ENCODE measurements at regions not wholly inside any gene's neighbourhood (a gene's known extent, or its start where the extent isn't known, plus 50 kb on each side); places are given as distances from the start of the nearest gene placed in this dataset.

GRCh38 chrX:69285401-69285877, 120.2 kb upstream of the PJA1 start:
- peak overlapping the region; percentile 29 for H3K4me3 ChIP-seq (ENCODE audit: low read depth, low read length)
- no peak for DNase-seq (ENCODE audit: low read depth)
- TF ChIP-seq CTCF (IDR thresholded peaks at IDR 0.05; ENCODE audit: insufficient read depth, low read length, poor library complexity, severe bottlenecking) = no peak
- H3K27me3 ChIP-seq (ENCODE audit: control insufficient read depth, insufficient read depth, low read length) = peaks cover 7% of the 10 kb centered on the region
- no peaks in the 10 kb centered on the region for H3K36me3 ChIP-seq (ENCODE audit: control insufficient read depth, insufficient read depth, low read length)

- Histone ChIP-seq H3K4me3 (ENCODE audit: low read depth, low read length) (no peak overlapping the region), H3K36me3 (ENCODE audit: control insufficient read depth, insufficient read depth, low read length) (no peaks in the 10 kb centered on the region), H3K27me3 (ENCODE audit: control insufficient read depth, insufficient read depth, low read length) (peaks cover 7% of the 10 kb centered on the region)
- no peak for DNase-seq (ENCODE audit: low read depth)
- no peak for TF ChIP-seq CTCF (IDR thresholded peaks at IDR 0.05; ENCODE audit: insufficient read depth, low read length, poor library complexity, severe bottlenecking)
Measured at GRCh38 chrX:69284491-69284890, 119.2 kb upstream of the PJA1 start.

DNA sequence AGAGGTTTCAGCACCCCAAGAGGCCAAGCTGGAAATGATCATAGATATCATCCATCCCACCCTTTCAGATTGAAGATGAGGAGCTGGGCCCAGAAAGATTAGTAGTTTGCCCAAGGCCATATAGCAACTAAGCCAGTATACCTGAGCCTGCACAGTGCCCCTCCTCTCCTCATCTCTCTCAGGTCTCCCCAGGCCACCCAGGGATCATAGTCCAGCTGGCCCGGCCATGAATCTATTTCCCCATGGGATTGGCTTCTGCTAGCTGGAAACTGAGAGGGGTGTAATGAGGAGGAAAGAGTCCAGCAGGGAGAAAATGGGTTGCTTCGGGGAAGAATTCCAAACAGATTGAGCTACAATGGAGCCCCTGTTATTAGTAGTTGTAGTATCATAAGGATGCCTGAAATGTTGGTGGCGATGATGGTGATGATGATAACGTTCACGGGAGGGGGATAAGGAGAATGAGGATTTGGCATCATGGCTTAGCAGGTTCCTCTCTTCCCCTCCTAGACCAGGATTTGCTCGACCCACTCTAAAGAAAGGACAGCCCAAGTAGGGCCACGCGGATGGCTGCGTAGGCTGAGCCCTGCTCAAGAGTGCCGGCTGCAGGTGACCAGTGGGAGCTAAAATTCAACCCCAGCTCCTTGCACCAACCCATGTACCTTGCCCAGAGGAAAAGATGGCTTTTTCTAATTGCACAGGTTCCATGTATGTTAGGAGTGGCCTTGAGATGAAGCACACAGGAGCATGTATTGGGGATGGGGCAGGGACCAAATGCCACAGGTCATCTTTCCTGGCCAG, 117.8 kb upstream of the PJA1 start:
- no peaks in the 10 kb centered on the region for H3K36me3 ChIP-seq (ENCODE audit: control insufficient read depth, insufficient read depth, low read length)
- TF ChIP-seq CTCF (IDR thresholded peaks at IDR 0.05; ENCODE audit: insufficient read depth, low read length, poor library complexity, severe bottlenecking) = no peak
- peaks cover 8% of the 10 kb centered on the region for H3K27me3 ChIP-seq (ENCODE audit: control insufficient read depth, insufficient read depth, low read length)
- H3K4me3 ChIP-seq (ENCODE audit: low read depth, low read length) = no peak overlapping the region
- DNase-seq (ENCODE audit: low read depth) = no peak

- no peak for TF ChIP-seq CTCF (IDR thresholded peaks at IDR 0.05; ENCODE audit: insufficient read depth, low read length, poor library complexity, severe bottlenecking)
- no peaks in the 10 kb centered on the region for H3K36me3 ChIP-seq (ENCODE audit: control insufficient read depth, insufficient read depth, low read length)
- DNase-seq (ENCODE audit: low read depth) = no peak
- peaks cover 15% of the 10 kb centered on the region for H3K27me3 ChIP-seq (ENCODE audit: control insufficient read depth, insufficient read depth, low read length)
- H3K4me3 ChIP-seq (ENCODE audit: low read depth, low read length) = no peak overlapping the region
Measured at GRCh38 chrX:69280933-69281332, 115.7 kb upstream of the PJA1 start.

DNA sequence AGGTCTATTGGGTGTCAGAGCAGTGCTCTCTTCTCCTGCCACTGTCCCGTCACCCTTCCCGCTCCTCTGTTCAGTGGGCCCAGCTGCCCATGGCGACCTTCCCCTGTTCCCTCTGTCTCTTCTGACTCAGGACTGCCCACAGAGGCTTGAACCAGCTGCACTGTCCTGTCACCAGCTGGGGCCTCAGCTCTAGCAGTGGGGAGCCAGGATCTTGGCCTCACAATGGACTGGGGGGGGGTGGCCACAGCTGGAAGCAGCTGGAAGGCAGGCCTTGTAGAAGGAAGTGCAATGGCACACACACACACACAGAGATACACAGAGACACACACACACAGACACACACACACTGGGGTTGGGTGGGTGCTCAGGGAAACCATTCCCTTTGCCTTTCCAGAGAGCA, 114.0 kb upstream of the PJA1 start:
- no peak for TF ChIP-seq CTCF (IDR thresholded peaks at IDR 0.05; ENCODE audit: insufficient read depth, low read length, poor library complexity, severe bottlenecking)
- peaks cover 19% of the 10 kb centered on the region for H3K27me3 ChIP-seq (ENCODE audit: control insufficient read depth, insufficient read depth, low read length)

More for the DNA sequence above, 114.0 kb upstream of the PJA1 start:
- no peak for DNase-seq (ENCODE audit: low read depth)
- H3K4me3 ChIP-seq (ENCODE audit: low read depth, low read length) = no peak overlapping the region
- H3K36me3 ChIP-seq (ENCODE audit: control insufficient read depth, insufficient read depth, low read length) = no peaks in the 10 kb centered on the region
